Activated naive CD4-positive, alpha-beta T cell treated with anti-CD3 and anti-CD28 coated beads, Interleukin-2, amount 50 U/mL, for 72 hours (primary cell): ENCODE measurements at regions not wholly inside any gene's neighbourhood (a gene's known extent, or its start where the extent isn't known, plus 50 kb on each side); places are given as distances from the start of the nearest gene placed in this dataset.
"Not testable (repeated sequence)": the region's sequence is repeated elsewhere in the genome, so short reads cannot be mapped to it uniquely, and the experiment has no call there.

Experiments used
- ATAC-seq, 2 donors: fragments of 150-1000 bp; cut with Tn5 transposase; 2 replicates each; pipeline ENCODE4 v1.10.0; 2021; ENCODE audit warnings: mild to moderate bottlenecking in 2 of 2, moderate library complexity in 2 of 2
- DNase-seq, 2 donors: peaks; one replicate each; pipeline ENCODE4 v3.0.0; 2021 to 2022; ENCODE audit warnings: low spot score in 2 of 2
- H3K27ac Mint-ChIP-seq, 2 donors: one replicate each; pipeline ENCODE4 v1.8.0; 2022; ENCODE audit warnings: mild to moderate bottlenecking in 2 of 2, mixed read lengths in 2 of 2
- H3K36me3 Mint-ChIP-seq, 2 donors: one replicate each; pipeline ENCODE4 v1.8.0; 2022; ENCODE audit warnings: mixed read lengths in 2 of 2
- H3K9me3 Mint-ChIP-seq, 2 donors: one replicate each; pipeline ENCODE4 v1.8.0; 2022; ENCODE audit warnings: mixed read lengths in 2 of 2

DNA sequence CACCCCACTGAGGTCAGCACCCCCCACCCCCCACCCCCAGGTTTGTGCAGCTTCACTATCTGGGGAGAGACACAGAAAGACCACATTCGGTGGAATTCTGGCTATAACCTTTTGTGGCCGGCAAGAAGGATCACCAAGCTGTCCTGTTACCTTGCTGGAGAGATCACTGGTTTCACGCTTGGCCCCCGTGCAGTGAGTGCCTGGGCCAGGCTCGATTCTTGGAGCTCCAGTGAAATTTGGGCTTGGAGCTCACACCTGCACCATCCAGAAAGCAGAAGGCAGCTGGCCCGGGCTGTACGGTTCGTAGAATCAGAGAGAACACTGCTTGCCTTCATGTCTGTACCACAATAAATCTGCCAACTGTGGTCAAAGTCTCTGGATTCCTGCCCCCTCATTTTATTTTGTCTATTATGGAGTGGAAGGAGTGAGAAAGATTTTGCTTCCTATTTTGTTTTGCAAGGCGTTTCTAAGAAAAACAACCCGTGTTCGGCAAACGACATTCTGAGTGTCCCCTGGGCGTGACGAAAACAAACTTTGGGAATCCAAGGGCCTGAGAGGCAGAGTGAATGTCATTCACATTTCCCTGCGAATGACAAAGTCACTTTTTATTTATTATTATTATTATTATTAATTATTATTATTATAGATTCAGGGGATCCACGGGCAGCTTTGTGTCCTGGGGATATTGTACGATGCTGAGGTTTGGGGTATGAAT lies 2845.2 kb downstream of the RPIA start:
- not testable (repeated sequence) for H3K9me3 Mint-ChIP-seq, DNase-seq, H3K36me3 Mint-ChIP-seq, H3K27ac Mint-ChIP-seq, ATAC-seq

DNA sequence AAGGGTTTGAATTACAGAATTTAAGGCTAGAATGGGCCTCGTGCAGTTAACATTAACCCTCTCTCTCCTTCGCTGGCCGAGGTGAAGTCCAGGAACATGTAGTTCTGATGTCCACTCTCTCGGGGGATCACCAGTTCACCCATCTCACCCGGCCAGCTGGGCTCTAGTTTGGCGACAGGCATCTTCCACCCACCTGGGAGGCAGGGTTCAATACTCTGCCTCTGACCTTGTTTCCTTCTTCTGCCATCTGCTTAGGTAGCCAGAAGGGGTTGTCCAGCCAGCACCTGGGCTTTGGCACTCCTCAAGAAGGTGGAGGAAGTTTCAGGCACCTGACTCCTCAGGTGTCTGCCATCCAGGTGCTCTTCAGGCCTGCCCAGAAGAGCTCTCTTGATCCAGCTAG lies 2857.8 kb downstream of the RPIA start:
- not testable (repeated sequence) for H3K36me3 Mint-ChIP-seq, DNase-seq, ATAC-seq, H3K9me3 Mint-ChIP-seq, H3K27ac Mint-ChIP-seq

DNA sequence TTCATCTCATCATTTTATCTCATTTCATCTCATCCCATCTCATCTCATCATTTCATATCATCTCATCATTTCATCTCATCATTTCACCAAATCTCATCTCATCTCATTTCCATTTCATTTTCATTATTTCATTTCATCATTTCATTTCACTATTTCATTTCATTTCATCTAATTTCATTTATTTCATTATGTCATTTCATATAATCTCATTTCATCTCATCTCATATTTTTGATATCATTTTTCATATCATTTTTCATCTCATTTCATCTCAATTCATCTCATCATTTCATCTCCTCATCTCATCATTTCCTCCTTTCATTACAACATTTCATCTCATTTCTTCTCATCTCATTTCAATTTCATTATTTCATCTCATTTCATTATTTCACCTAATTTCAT lies 2866.8 kb downstream of the RPIA start:
- peaks cover 16 to 27% of the 10 kb centered on the region in 2 donors for H3K36me3 Mint-ChIP-seq
- H3K27ac Mint-ChIP-seq, DNase-seq, ATAC-seq: not testable (repeated sequence)
- H3K9me3 Mint-ChIP-seq: peaks cover 30% of the 10 kb centered on the region in 2 donors

DNA sequence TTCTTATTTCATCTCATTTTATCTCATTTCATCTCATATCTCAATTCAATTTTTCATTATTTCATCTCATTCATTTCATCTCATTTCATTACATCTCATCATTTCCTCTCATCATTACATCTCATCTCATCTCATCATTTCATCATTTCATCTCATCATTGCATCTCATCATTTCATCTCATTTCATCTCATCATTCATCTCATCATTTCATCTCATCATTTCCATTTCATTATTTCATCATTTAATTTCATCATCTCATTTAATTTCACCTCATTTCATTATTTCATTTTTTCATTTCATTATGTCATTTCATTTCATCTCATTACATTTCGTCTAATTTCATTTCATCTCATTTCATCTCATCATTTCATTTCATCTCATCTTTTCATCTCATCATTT lies 2867.8 kb downstream of the RPIA start:
- peaks cover 16 to 27% of the 10 kb centered on the region in 2 donors for H3K36me3 Mint-ChIP-seq
- ATAC-seq, DNase-seq, H3K27ac Mint-ChIP-seq: not testable (repeated sequence)
- H3K9me3 Mint-ChIP-seq: peaks cover 30% of the 10 kb centered on the region in 2 donors

DNA sequence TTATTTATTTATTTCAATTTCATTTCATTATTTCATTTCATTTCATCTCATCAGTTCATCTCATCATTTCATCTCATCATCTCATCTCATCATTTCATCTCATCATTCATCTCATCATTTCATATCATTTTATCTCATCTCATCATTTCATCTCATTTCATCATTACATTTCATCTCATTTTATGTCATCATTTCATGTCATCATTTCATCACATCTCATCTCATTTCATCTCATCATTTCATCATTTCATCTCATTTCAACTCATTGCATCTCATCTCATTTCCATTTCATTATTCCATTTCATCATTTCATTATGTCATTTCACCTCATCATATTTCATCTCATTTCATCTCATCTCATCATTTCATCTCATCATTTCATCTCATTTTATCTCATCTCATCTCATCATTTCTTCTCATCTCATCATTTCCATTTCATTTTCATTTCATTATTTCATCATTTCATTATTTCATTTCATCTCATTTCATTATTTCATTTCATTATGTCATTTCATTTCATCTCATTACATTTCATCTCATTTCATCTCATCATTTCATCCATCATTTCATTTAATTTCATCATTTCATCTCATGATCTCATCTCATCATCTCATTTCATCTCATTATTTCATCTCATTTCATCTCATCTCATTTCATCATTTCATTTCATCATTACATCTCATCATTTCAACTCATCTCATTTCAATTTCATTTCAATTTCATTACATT lies 2868.6 kb downstream of the RPIA start:
- Mint-ChIP-seq H3K9me3 (peaks cover 30% of the 10 kb centered on the region in 2 donors), H3K36me3 (peaks cover 16 to 27% of the 10 kb centered on the region in 2 donors), H3K27ac (peak overlapping the region in 1 of 2 donors; percentile 38)
- not testable (repeated sequence) for DNase-seq, ATAC-seq

DNA sequence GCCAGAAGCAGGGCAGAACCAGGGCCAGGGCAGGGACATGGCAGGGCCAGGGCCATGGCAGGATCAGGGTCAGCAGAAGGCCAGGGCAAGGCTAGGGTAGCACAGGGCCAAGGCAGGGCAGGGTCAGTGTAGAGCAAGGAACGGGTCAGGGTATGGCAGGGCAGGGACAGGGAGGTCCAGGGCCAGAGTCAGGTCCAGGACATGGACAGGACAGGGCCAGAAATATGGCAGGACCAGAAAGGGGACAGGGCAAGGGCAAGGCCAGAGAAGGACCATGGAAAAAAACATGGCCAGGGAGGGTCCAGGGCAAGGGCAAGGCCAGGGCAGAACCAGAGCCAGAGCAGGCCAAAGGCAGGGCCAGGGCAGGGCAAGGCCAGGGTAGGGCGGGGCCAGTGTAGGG lies 2870.7 kb downstream of the RPIA start:
- not testable (repeated sequence) for H3K27ac Mint-ChIP-seq, DNase-seq, ATAC-seq
- peaks cover 16 to 27% of the 10 kb centered on the region in 2 donors for H3K36me3 Mint-ChIP-seq
- H3K9me3 Mint-ChIP-seq: peaks cover 30% of the 10 kb centered on the region in 2 donors

DNA sequence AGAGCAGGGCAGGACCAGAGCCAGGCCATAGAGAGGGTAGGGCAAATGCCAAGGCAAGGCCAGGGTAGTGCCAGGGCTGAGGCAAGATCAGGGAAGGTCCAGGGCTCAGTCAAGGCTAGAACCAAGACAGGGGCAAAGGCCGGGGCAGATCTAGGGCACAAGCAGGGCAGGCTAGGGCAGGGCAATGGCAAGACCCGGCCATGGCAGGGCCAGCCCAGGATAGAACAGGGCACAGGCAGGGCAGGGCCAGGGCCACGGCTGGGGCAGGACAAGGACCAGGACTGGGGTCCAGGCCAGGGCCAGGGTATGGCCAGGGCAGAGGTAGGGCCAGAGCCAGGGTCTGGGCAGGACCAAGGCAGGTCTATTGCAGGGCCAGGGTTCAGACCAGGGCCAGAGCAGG lies 2873.2 kb downstream of the RPIA start:
- not testable (repeated sequence) for H3K27ac Mint-ChIP-seq, DNase-seq, ATAC-seq
- peaks cover 13% of the 10 kb centered on the region in 2 donors for H3K9me3 Mint-ChIP-seq
- peaks cover 11 to 13% of the 10 kb centered on the region in 2 donors for H3K36me3 Mint-ChIP-seq

DNA sequence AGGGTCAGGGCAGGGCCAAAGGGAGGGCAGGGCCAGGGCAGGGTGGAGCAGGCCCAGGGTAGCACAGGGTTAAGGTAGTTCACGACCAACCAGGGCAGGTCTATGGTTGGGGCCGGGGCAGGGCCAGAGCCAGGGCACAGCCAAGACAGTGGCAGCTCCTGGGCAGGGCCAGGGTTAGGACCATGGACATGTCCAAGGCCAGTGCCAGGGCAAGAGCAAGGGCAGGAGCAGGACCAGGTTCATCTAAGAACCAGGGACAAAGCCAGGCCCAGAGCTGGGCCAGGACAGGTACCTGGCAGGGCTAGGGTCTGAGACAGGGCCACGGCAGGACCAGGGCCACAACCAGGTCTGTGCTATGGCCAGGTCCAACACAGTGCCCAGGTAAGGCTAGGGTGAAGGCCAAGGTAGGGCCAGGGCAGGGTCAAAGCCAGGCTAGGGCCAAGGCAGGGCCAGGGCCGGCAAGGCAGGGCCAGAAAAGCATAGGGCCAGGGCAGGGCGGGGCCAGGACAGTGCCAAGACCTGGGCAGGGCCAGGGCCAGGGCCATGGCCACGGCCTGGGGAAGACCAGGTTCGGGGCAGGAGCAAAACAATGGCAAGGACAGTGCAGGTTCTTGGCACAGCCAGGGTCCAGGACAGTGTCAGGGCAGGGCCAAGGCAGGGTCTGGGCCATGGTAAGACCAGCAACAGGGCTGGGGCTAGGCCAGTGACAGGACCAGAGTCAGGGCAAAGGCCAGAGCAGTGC lies 2874.4 kb downstream of the RPIA start:
- ATAC-seq, DNase-seq: not testable (repeated sequence)

DNA sequence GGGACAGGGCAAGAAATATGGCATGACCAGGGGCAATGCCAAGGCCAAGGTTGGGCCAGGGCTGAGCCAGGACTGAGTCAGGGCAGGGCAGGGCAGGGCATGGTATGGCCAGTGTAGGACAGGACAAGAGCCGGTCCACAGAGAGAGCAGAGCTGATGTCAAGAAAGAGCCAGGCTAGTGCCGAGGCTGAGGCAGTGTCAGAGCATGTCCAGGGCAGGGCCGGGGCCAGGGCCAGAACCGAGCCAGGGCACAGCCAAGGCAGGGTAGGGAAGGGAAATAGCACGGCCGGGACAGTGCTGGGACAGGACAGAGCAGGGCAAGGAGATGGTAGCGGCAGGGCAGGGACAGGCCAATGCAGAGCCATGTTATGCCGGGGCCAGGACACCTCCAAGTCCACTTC lies 2875.1 kb downstream of the RPIA start:
- not testable (repeated sequence) for ATAC-seq, H3K27ac Mint-ChIP-seq, H3K36me3 Mint-ChIP-seq, H3K9me3 Mint-ChIP-seq, DNase-seq

More for the DNA sequence above, 2874.4 kb downstream of the RPIA start:
- not testable (repeated sequence) for H3K27ac Mint-ChIP-seq, H3K36me3 Mint-ChIP-seq, H3K9me3 Mint-ChIP-seq

DNA sequence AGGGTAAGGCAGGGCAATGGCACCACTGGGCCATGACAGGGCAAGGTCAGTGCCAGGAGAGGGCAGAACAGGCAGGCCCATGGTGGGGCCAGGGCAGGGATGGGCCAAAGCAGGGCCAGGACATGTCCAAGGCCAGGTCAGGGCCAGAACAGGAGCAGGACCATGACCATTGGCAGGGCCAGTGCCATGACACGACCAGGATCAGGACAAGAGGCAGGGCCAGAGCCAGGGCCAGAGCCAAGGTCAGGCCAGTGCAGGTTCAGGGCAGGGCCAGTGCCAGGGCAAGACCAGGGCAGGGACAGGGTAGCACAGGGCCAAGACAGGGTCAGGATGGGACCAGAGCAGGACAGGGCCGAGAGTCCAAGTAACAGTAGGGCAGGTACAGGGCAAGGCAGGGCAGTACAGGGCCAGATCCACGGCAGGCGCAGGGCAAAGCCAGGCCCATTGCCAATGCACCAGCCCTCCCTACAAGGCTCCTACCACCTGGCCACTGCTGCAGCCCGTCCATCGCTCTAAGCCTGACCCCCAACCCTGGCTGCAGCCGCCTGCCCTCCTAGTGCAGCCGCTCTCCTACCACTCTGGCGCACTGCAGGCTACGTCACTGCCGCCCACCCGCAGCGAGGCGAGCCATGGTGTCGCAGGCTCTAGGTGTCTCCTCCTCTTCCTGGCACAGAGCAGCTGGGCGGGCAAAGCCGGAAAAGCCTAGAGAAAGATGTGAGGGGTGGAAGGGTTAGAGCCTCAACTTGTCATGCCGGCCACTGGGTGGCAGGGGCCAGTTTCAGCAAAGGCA lies 2876.3 kb downstream of the RPIA start:
- not testable (repeated sequence) for DNase-seq, H3K9me3 Mint-ChIP-seq, H3K27ac Mint-ChIP-seq, H3K36me3 Mint-ChIP-seq, ATAC-seq

DNA sequence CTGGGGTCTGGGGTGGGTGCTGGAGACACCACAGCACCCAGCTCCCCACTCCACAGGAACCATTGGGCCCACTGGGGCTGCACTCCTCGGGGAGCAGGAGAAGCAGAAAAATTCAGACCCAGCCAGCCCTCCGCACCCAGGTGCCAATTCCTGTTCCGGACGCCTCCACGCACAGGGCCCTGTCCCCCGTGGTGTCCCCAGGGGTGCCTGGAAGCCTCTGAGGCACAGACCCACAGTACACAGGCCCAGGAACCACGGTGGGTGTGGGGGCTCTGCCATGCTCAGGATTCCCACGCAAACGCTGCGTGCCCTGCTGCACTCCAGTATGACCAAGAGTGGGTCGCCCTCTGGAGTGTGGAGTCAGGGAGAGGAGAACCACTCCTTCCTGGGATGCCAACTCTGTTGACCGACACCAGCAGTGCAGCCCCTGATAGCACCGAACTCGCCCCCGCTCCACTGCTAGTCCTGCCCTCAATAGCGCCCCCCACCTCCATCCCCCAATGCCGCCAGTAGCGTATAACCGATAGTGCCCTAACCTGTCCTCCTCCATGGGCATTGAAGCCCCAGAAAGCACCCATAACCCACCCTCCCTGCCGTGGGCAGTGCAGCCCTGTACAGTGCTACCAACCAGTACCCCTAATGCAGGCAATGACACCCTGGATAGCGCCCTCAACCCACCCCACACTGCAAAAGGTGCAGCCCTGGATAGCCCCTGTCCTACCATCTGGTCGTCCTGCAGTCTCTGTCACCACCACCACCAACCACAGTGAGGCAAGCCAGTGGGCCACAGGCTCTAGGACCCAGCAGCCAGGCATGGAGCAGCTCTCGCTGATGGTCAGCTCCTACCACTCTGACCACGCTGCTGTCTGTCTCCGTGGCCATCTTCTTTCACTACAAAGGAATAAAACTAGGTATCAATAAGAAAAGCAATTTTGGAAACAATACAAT lies 2877.2 kb downstream of the RPIA start:
- H3K36me3 Mint-ChIP-seq, DNase-seq, ATAC-seq, H3K9me3 Mint-ChIP-seq, H3K27ac Mint-ChIP-seq: not testable (repeated sequence)

DNA sequence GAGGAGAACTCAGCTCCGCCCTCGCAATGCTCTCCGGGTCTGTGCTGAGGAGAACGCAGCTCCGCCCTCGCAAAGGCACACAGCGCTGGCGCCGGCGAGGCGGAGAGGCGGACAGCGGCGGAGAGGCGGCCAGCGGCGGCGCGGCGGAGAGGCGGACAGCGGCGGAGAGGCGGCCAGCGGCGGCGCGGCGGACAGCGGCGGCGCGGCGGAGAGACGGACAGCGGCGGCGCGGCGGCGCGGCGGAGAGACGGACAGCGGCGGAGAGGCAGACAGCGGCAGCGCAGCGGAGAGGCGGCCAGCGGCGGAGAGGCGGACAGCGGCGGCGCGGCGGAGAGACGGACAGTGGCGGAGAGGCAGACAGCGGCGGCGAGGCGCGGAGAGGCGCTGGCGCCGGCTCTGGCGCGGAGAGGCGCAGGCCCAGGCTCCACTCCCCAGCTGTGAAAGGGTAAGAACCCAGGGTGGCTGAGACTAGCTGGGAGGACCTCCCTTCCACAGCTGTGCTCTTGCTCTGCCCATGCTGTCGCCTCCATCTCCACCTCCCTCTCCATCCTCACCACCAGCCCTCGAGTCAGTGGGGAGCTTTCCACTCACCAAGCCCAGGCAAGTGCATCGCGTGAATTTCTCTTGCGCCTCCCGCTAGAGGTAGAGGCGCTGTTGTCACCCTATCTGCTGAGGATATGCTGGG lies 2879.9 kb downstream of the RPIA start:
- DNase-seq, H3K36me3 Mint-ChIP-seq, ATAC-seq, H3K27ac Mint-ChIP-seq, H3K9me3 Mint-ChIP-seq: not testable (repeated sequence)

DNA sequence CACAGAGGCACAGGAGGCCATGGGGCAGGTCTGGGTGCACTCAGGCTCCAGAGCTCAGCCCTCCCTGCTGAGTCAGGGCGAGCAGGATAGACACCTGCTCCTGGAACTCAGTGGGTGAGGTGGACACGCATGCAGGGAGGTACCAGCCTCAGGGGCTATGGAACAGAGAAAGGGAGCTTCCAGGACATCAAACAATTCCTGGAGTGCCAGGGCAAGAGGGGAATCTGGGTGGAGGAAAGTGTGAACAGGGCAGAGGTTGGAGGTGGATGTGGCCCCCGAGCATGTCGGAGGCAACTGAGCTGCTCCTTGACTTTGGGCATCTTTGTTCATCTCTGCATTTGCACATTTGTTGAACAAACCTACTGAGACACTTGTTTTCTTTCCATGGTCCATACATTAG lies 2881.5 kb downstream of the RPIA start:
- not testable (repeated sequence) for H3K36me3 Mint-ChIP-seq, H3K9me3 Mint-ChIP-seq, DNase-seq, H3K27ac Mint-ChIP-seq, ATAC-seq

DNA sequence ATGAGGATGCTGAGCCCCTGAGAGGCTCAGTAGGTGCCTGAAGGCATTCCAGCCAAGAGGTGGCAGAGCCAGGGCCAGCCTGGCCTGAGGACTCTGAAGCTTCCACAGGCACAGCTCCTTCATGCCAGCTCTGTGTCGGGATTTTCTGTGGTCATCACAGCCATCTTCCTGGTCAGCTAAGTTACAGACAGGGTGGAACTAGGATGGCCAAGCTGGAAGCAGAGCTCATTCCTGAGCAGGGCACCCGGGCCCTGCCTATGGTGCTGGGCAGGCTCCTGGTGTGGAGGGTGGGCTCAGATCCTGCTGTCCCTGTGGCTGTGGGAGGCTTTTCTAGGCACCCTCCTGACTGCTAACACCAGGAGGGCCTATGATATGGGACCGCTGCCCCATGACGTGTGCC lies 2882.3 kb downstream of the RPIA start:
- not testable (repeated sequence) for DNase-seq, H3K36me3 Mint-ChIP-seq, H3K27ac Mint-ChIP-seq, ATAC-seq, H3K9me3 Mint-ChIP-seq

DNA sequence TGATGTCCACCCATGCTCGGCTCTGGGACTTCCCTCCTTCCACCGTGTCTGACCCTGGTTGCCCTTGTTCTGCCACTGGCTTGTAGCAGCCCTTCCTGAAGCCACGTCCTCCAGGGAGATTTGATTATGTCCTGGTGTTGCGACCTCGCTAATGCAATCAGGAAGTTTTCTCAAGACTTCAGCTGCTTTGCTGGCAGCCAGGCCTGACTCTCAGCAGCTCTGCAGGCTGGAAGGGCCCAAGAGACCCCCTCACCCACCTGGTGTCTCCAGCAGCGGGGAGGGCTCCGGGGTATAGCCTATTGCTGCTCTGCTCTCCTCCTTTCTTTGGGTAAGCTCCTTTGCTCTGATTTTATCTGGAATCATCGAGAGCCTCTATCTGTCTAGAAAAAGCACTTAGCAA lies 2882.8 kb downstream of the RPIA start:
- not testable (repeated sequence) for H3K36me3 Mint-ChIP-seq, ATAC-seq, H3K9me3 Mint-ChIP-seq, H3K27ac Mint-ChIP-seq, DNase-seq
